ENCODE measurements at regions not wholly inside any gene's neighbourhood (a gene's known extent, or its start where the extent isn't known, plus 50 kb on each side); places are given as distances from the start of the nearest gene placed in this dataset.

GRCh38 chr10:10644008-10644646, 373.5 kb upstream of the CELF2 start:
- no peak for TF ChIP-seq POLR2A (IDR thresholded peaks at IDR 0.05)
- no peak for TF ChIP-seq EP300 (IDR thresholded peaks at IDR 0.05)
- TF ChIP-seq CTCF (IDR thresholded peaks at IDR 0.05) = no peak
